Keratinocyte (primary cell): ENCODE measurements at regions not wholly inside any gene's neighbourhood (a gene's known extent, or its start where the extent isn't known, plus 50 kb on each side); places are given as distances from the start of the nearest gene placed in this dataset.

Experiments
- DNase-seq: peaks from one replicate; pipeline ENCODE4 v3.0.0-alpha.2; 2011; ENCODE audit warnings: low read depth, missing footprints, low spot score
- FAIRE-seq: peaks from 2 replicates; lab custom pipeline; 2011; peaks lifted over from hg19 to GRCh38; lab: Jason Lieb, UNC
- H2AFZ ChIP-seq: 2 replicates; pipeline ENCODE4 v1.6.0; 2012; ENCODE audit warnings: low read length, control low read depth, inconsistent platforms; ENCODE audit not compliant: control insufficient read depth
- H3K27ac ChIP-seq: 2 replicates; pipeline ENCODE4 v1.5.1; 2011; ENCODE audit warnings: low read length; ENCODE audit not compliant: control insufficient read depth, insufficient read depth
- H3K27me3 ChIP-seq: 3 replicates; pipeline ENCODE4 v1.6.0; 2011; ENCODE audit warnings: low read length; ENCODE audit not compliant: control insufficient read depth, insufficient read depth; ENCODE audit errors: extremely low read depth
- H3K36me3 ChIP-seq, 2 experiments: 2 replicates in 1 of 2; 3 replicates in 1 of 2; pipeline ENCODE4 v1.5.1; 2011; ENCODE audit warnings: low read length in 2 of 2, mild to moderate bottlenecking in 1 of 2; ENCODE audit not compliant: control insufficient read depth in 2 of 2, insufficient read depth in 2 of 2; ENCODE audit errors: extremely low read depth in 1 of 2
- H3K4me1 ChIP-seq: 3 replicates; pipeline ENCODE4 v1.5.1; 2011; ENCODE audit warnings: low read length; ENCODE audit not compliant: control insufficient read depth, insufficient read depth; ENCODE audit errors: extremely low read depth
- H3K4me2 ChIP-seq: 3 replicates; pipeline ENCODE4 v1.6.0; 2011; ENCODE audit warnings: low read depth, low read length; ENCODE audit not compliant: control insufficient read depth, insufficient read depth; ENCODE audit errors: extremely low read depth
- H3K4me3 ChIP-seq, 3 experiments: fragments of 200-600 bp in 1 of 3; sonication (generic) in 1 of 3; 2 replicates in 2 of 3; 3 replicates in 1 of 3; pipeline ENCODE4 v1.5.1; 2011 to 2016; ENCODE audit warnings: low read length in 3 of 3, mild to moderate bottlenecking in 3 of 3, control low read depth in 2 of 3, inconsistent platforms in 1 of 3, low read depth in 1 of 3, mixed read lengths in 1 of 3, mixed run types in 1 of 3, moderate library complexity in 1 of 3; ENCODE audit not compliant: control insufficient read depth in 2 of 3, insufficient read depth in 2 of 3; ENCODE audit errors: extremely low read depth in 1 of 3
- H3K79me2 ChIP-seq: 2 replicates; pipeline ENCODE4 v1.6.0; 2012; ENCODE audit warnings: low read length; ENCODE audit not compliant: control insufficient read depth, insufficient read depth
- H3K9ac ChIP-seq: 3 replicates; pipeline ENCODE4 v1.6.0; 2011; ENCODE audit warnings: low read length; ENCODE audit not compliant: control insufficient read depth, insufficient read depth; ENCODE audit errors: extremely low read depth
- H3K9me1 ChIP-seq: 3 replicates; pipeline ENCODE4 v1.6.0; 2011; ENCODE audit warnings: low read length; ENCODE audit not compliant: control insufficient read depth, insufficient read depth; ENCODE audit errors: extremely low read depth
- H3K9me3 ChIP-seq: 2 replicates; pipeline ENCODE4 v1.5.1; 2012; ENCODE audit warnings: low read depth, low read length; ENCODE audit not compliant: control insufficient read depth
- H4K20me1 ChIP-seq: 3 replicates; pipeline ENCODE4 v1.6.0; 2011; ENCODE audit warnings: low read length; ENCODE audit not compliant: control insufficient read depth, insufficient read depth; ENCODE audit errors: extremely low read depth
- EZH2 ChIP-seq: IDR thresholded peaks from one replicate; pipeline ENCODE4 v1.6.1; 2012; ENCODE audit warnings: inconsistent platforms, mild to moderate bottlenecking, low read length, moderate library complexity
- dilution Hi-C: fragments of 300-500 bp; cut with MboI; formaldehyde crosslinking; loops from one replicate; pipeline ENCODE4 v1.7.0; 2020; ENCODE audit warnings: low sequenced_read_pairs; ENCODE audit not compliant: extremely low pct_ligation_motif_present
- TF ChIP-seq, protein P1 (sequence below), 3 experiments: IDR thresholded peaks in 1 of 3; conservative IDR thresholded peaks in 1 of 3; optimal IDR thresholded peaks in 1 of 3; 2 replicates in 2 of 3; 3 replicates in 1 of 3; pipeline versions ENCODE3 to v1.5.1; 2011; ENCODE audit warnings: low read length in 3 of 3, mild to moderate bottlenecking in 3 of 3, moderate library complexity in 2 of 3, control low read depth in 1 of 3, inconsistent platforms in 1 of 3; ENCODE audit not compliant: insufficient read depth in 2 of 3; ENCODE audit errors: extremely low read depth in 1 of 3

DNA sequence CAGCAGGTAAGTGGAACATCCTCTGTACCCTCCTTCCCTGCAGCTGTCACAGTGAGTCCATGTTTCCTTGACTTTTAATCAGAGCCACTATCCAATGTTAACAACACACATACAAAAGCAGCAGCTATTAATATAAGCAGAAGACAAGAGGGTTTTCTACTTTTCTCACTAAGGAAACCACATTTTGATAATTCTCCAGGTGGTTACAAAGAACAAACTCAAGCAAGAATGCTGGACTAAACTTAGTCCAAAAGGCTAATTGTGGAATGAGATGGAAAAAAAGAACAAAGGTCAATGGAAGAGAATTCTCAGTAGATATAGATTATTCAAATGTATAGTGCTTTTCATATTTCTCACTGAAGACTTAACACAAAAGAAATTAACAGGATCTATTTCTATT, 176.9 kb upstream of the SLC39A10 start:
- no peaks in the 10 kb centered on the region for H3K79me2 ChIP-seq
- H3K4me3 ChIP-seq, result no peak overlapping the region
- H3K4me1 ChIP-seq, result peaks cover 9% of the 10 kb centered on the region
- H2AFZ ChIP-seq, result no peak overlapping the region
- H4K20me1 ChIP-seq, result no peaks in the 10 kb centered on the region
- no peak for FAIRE-seq
- no peaks in the 10 kb centered on the region for H3K36me3 ChIP-seq
- no peaks in the 10 kb centered on the region for H3K9me1 ChIP-seq
- H3K9me3 ChIP-seq, result no peaks in the 10 kb centered on the region
- DNase-seq, result no peak
- no peak overlapping the region for H3K4me2 ChIP-seq
- dilution Hi-C loops, result no loop called here
- H3K9ac ChIP-seq, result no peak overlapping the region
- H3K27ac ChIP-seq, result no peak overlapping the region
- H3K27me3 ChIP-seq, result no peaks in the 10 kb centered on the region
- TF ChIP-seq, protein P1, sequence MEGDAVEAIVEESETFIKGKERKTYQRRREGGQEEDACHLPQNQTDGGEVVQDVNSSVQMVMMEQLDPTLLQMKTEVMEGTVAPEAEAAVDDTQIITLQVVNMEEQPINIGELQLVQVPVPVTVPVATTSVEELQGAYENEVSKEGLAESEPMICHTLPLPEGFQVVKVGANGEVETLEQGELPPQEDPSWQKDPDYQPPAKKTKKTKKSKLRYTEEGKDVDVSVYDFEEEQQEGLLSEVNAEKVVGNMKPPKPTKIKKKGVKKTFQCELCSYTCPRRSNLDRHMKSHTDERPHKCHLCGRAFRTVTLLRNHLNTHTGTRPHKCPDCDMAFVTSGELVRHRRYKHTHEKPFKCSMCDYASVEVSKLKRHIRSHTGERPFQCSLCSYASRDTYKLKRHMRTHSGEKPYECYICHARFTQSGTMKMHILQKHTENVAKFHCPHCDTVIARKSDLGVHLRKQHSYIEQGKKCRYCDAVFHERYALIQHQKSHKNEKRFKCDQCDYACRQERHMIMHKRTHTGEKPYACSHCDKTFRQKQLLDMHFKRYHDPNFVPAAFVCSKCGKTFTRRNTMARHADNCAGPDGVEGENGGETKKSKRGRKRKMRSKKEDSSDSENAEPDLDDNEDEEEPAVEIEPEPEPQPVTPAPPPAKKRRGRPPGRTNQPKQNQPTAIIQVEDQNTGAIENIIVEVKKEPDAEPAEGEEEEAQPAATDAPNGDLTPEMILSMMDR (optimal IDR thresholded peaks at IDR 0.05 in 1 of 3, IDR thresholded peaks at IDR 0.05 in 1 of 3, conservative IDR thresholded peaks at IDR 0.05 in 1 of 3; ENCODE audit: extremely low read depth in 1 of 3, insufficient read depth in 2 of 3, low read length in 3 of 3), result no peak
- no peak for TF ChIP-seq EZH2

- H3K79me2 ChIP-seq, result no peaks in the 10 kb centered on the region
- DNase-seq (no peak), FAIRE-seq (no peak)
- no peak overlapping the region for H3K27ac ChIP-seq
- peaks cover 9% of the 10 kb centered on the region for H3K4me1 ChIP-seq
- no peaks in the 10 kb centered on the region for H3K9me3 ChIP-seq
- no peaks in the 10 kb centered on the region for H4K20me1 ChIP-seq
- no peak overlapping the region for H2AFZ ChIP-seq
- no peak overlapping the region for H3K9ac ChIP-seq
- H3K36me3 ChIP-seq, result no peaks in the 10 kb centered on the region
- no peaks in the 10 kb centered on the region for H3K27me3 ChIP-seq
- no peak for TF ChIP-seq EZH2
- dilution Hi-C loops, result no loop called here
- H3K4me3 ChIP-seq, result no peak overlapping the region
- H3K4me2 ChIP-seq, result no peak overlapping the region
- H3K9me1 ChIP-seq, result no peaks in the 10 kb centered on the region
Observed at GRCh38 chr2:195479407-195479806, 177.6 kb upstream of the SLC39A10 start.

DNA sequence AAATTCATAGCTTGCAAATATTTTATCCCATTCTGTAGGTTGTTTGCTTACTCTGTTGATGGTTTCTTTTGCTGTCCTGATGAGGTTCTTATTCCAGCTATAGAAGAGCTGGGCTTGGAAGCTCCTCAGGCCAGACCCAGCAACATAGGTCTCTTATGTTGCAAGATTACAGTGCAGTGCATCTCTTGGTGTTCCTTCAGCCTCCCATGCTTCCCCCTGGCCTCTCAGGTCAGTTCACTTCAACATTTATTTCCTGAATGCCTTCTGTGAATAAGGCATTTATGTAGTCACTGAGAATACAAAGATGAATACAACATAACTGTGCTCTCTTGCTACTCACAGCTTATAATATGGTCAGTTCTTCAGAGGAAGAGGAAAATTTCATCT, 179.0 kb upstream of the SLC39A10 start:
- dilution Hi-C loops, result no loop called here
- no peaks in the 10 kb centered on the region for H3K27me3 ChIP-seq
- no peaks in the 10 kb centered on the region for H4K20me1 ChIP-seq
- no peak overlapping the region for H3K4me3 ChIP-seq
- peaks cover 9% of the 10 kb centered on the region for H3K4me1 ChIP-seq
- no peaks in the 10 kb centered on the region for H3K79me2 ChIP-seq
- TF ChIP-seq EZH2, result no peak
- TF ChIP-seq, protein P1 (optimal IDR thresholded peaks at IDR 0.05 in 1 of 3, IDR thresholded peaks at IDR 0.05 in 1 of 3, conservative IDR thresholded peaks at IDR 0.05 in 1 of 3; ENCODE audit: extremely low read depth in 1 of 3, insufficient read depth in 2 of 3, low read length in 3 of 3), result no peak
- FAIRE-seq, result peak; percentile 51
- H3K9me3 ChIP-seq, result no peaks in the 10 kb centered on the region
- DNase-seq, result no peak
- no peaks in the 10 kb centered on the region for H3K9me1 ChIP-seq
- H3K4me2 ChIP-seq, result peak overlapping the region; percentile 41
- H3K27ac ChIP-seq, result no peak overlapping the region
- no peaks in the 10 kb centered on the region for H3K36me3 ChIP-seq
- no peak overlapping the region for H2AFZ ChIP-seq
- no peak overlapping the region for H3K9ac ChIP-seq
